Loucy (cell line): ENCODE measurements at regions not wholly inside any gene's neighbourhood (a gene's known extent, or its start where the extent isn't known, plus 50 kb on each side); places are given as distances from the start of the nearest gene placed in this dataset.

ENCODE experiments used
- CTCF ChIP-seq: fragments of 200-600 bp; sonication (generic); conservative IDR thresholded peaks from 2 replicates; pipeline ENCODE4 v1.5.1; 2014; ENCODE audit warnings: mild to moderate bottlenecking, antibody characterized with exemption, low read length
- EZH2phosphoT487 ChIP-seq: fragments of 200-600 bp; IDR thresholded peaks from 2 replicates; pipeline ENCODE4 v1.6.1; 2018; ENCODE audit warnings: antibody characterized with exemption, mild to moderate bottlenecking, moderate library complexity, borderline replicate concordance

GRCh38 chr3:181493423-181493822 lies 218.3 kb upstream of the SOX2 start:
- no peak for TF ChIP-seq CTCF
- no peak for TF ChIP-seq EZH2phosphoT487
